ENCODE measurements at regions not wholly inside any gene's neighbourhood (a gene's known extent, or its start where the extent isn't known, plus 50 kb on each side); places are given as distances from the start of the nearest gene placed in this dataset.
"Not testable (repeated sequence)": the region's sequence is repeated elsewhere in the genome, so short reads cannot be mapped to it uniquely, and the experiment has no call there.

DNA sequence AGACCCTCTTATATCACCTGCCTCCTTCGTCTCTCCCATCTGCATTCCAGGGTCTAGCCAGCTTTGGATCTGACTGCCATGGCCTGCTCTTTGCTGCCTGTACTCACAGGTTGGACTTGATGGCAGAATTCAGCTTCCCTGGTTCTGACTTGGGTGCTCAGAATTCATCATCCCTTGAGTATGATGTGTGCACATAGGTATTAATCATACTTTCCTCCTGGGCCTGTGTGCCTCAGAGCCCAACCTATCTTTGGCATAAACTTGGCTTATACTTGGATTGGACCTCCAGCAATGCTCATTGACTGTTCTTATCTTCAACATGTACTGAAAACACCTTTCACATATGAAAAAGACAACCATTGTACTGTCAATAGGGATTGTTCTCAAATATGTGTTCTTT lies 70.7 kb upstream of the LMNTD1 start:
- Histone ChIP-seq H3K4me3 (replicated peaks in 1 of 4; ENCODE audit: control extremely low read depth in 1 of 4, insufficient read depth in 1 of 4, low read depth in 3 of 4, low read length in 4 of 4) (no peak overlapping the region), H2AFZ (ENCODE audit: low read length) (no peak overlapping the region), H3K27me3 (ENCODE audit: control insufficient read depth, insufficient read depth, low read length) (no peaks in the 10 kb centered on the region), H3K4me1 (ENCODE audit: control insufficient read depth, extremely low read depth, insufficient read depth, low read length) (no peaks in the 10 kb centered on the region), H3K4me2 (ENCODE audit: extremely low read depth, insufficient read depth, low read length) (no peak overlapping the region), H3K27ac (ENCODE audit: insufficient read depth, low read length) (no peak overlapping the region), H3K9ac (ENCODE audit: insufficient read depth, low read length) (no peak overlapping the region), H3K9me3 (ENCODE audit: control insufficient read depth, insufficient read depth, low read depth, low read length) (no peaks in the 10 kb centered on the region), H3K79me2 (ENCODE audit: control insufficient read depth, insufficient read depth, low read length) (no peaks in the 10 kb centered on the region), H3K36me3 (ENCODE audit: control insufficient read depth, insufficient read depth, low read length) (no peaks in the 10 kb centered on the region), H4K20me1 (ENCODE audit: control insufficient read depth, extremely low read depth, insufficient read depth, low read length) (no peaks in the 10 kb centered on the region)
- TF ChIP-seq EZH2 (IDR thresholded peaks at IDR 0.05; ENCODE audit: low read length, missing control alignments) = no peak
- TF ChIP-seq, protein P1, sequence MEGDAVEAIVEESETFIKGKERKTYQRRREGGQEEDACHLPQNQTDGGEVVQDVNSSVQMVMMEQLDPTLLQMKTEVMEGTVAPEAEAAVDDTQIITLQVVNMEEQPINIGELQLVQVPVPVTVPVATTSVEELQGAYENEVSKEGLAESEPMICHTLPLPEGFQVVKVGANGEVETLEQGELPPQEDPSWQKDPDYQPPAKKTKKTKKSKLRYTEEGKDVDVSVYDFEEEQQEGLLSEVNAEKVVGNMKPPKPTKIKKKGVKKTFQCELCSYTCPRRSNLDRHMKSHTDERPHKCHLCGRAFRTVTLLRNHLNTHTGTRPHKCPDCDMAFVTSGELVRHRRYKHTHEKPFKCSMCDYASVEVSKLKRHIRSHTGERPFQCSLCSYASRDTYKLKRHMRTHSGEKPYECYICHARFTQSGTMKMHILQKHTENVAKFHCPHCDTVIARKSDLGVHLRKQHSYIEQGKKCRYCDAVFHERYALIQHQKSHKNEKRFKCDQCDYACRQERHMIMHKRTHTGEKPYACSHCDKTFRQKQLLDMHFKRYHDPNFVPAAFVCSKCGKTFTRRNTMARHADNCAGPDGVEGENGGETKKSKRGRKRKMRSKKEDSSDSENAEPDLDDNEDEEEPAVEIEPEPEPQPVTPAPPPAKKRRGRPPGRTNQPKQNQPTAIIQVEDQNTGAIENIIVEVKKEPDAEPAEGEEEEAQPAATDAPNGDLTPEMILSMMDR (conservative IDR thresholded peaks at IDR 0.05 in 1 of 2, IDR thresholded peaks at IDR 0.05 in 1 of 2; ENCODE audit: low read depth in 1 of 2, low read length in 2 of 2) = no peak
- DNase-seq (ENCODE audit: low read depth in 2 of 2) = peak in 1 of 2 donors; percentile 8

DNA sequence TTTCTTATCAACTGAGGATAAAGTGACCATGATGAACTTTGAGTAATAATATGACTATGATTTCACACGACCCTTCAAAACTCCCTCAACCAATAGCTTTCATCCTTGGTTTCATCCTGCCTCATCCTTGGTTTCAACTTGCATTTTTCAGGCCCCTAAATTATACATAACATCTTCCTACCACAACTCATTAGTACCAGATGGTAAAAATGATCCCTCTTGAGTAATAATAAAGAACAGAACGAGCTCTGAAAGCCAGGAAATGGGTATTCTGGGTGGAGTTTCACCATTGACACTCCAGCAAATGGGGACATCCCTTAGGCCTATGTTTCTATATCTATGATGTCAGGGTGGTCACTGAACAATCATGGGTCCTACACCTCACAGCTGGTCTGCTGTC lies 72.1 kb upstream of the LMNTD1 start:
- no peaks in the 10 kb centered on the region for H4K20me1 ChIP-seq (ENCODE audit: control insufficient read depth, extremely low read depth, insufficient read depth, low read length)
- H3K36me3 ChIP-seq (ENCODE audit: control insufficient read depth, insufficient read depth, low read length) = no peaks in the 10 kb centered on the region
- no peaks in the 10 kb centered on the region for H3K9me3 ChIP-seq (ENCODE audit: control insufficient read depth, insufficient read depth, low read depth, low read length)
- no peak overlapping the region for H3K27ac ChIP-seq (ENCODE audit: insufficient read depth, low read length)
- H3K27me3 ChIP-seq (ENCODE audit: control insufficient read depth, insufficient read depth, low read length) = no peaks in the 10 kb centered on the region
- H3K4me3 ChIP-seq (replicated peaks in 1 of 4; ENCODE audit: control extremely low read depth in 1 of 4, insufficient read depth in 1 of 4, low read depth in 3 of 4, low read length in 4 of 4) = no peak overlapping the region
- no peak overlapping the region for H2AFZ ChIP-seq (ENCODE audit: low read length)
- DNase-seq (ENCODE audit: low read depth in 2 of 2) = no peak
- H3K4me1 ChIP-seq (ENCODE audit: control insufficient read depth, extremely low read depth, insufficient read depth, low read length) = no peaks in the 10 kb centered on the region
- TF ChIP-seq, protein P1 (conservative IDR thresholded peaks at IDR 0.05 in 1 of 2, IDR thresholded peaks at IDR 0.05 in 1 of 2; ENCODE audit: low read depth in 1 of 2, low read length in 2 of 2) = no peak
- H3K9ac ChIP-seq (ENCODE audit: insufficient read depth, low read length) = no peak overlapping the region
- no peaks in the 10 kb centered on the region for H3K79me2 ChIP-seq (ENCODE audit: control insufficient read depth, insufficient read depth, low read length)
- H3K4me2 ChIP-seq (ENCODE audit: extremely low read depth, insufficient read depth, low read length) = no peak overlapping the region

DNA sequence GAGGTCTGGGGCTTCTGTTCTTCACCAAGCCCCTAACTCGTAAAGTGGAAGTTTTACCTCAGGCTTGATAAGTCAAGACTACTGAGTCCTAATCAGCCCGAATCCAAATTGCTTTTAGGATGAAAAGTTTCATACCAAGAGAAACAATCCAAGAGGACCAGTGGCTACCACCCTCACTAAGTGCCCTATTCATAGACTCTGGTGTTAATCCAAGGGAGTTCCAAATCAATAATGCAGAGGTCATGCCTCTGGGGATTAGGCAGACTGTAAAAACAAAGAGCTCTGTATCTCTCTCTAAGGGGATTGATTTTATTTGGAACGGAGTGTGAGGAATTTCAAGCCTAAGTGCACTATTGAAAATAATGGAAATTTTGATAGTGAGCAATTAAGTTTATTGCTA lies 76.3 kb upstream of the LMNTD1 start:
- Histone ChIP-seq H3K9me3 (ENCODE audit: control insufficient read depth, insufficient read depth, low read depth, low read length) (no peaks in the 10 kb centered on the region), H3K79me2 (ENCODE audit: control insufficient read depth, insufficient read depth, low read length) (no peaks in the 10 kb centered on the region), H3K27ac (ENCODE audit: insufficient read depth, low read length) (no peak overlapping the region), H2AFZ (ENCODE audit: low read length) (no peak overlapping the region), H3K27me3 (ENCODE audit: control insufficient read depth, insufficient read depth, low read length) (no peaks in the 10 kb centered on the region), H3K4me2 (ENCODE audit: extremely low read depth, insufficient read depth, low read length) (no peak overlapping the region), H3K4me1 (ENCODE audit: control insufficient read depth, extremely low read depth, insufficient read depth, low read length) (no peaks in the 10 kb centered on the region), H3K9ac (ENCODE audit: insufficient read depth, low read length) (no peak overlapping the region), H3K4me3 (replicated peaks in 1 of 4; ENCODE audit: control extremely low read depth in 1 of 4, insufficient read depth in 1 of 4, low read depth in 3 of 4, low read length in 4 of 4) (no peak overlapping the region), H3K36me3 (ENCODE audit: control insufficient read depth, insufficient read depth, low read length) (no peaks in the 10 kb centered on the region), H4K20me1 (ENCODE audit: control insufficient read depth, extremely low read depth, insufficient read depth, low read length) (no peaks in the 10 kb centered on the region)
- no peak for TF ChIP-seq EZH2 (IDR thresholded peaks at IDR 0.05; ENCODE audit: low read length, missing control alignments)
- TF ChIP-seq, protein P1 (conservative IDR thresholded peaks at IDR 0.05 in 1 of 2, IDR thresholded peaks at IDR 0.05 in 1 of 2; ENCODE audit: low read depth in 1 of 2, low read length in 2 of 2) = no peak
- no peak for DNase-seq (ENCODE audit: low read depth in 2 of 2)

DNA sequence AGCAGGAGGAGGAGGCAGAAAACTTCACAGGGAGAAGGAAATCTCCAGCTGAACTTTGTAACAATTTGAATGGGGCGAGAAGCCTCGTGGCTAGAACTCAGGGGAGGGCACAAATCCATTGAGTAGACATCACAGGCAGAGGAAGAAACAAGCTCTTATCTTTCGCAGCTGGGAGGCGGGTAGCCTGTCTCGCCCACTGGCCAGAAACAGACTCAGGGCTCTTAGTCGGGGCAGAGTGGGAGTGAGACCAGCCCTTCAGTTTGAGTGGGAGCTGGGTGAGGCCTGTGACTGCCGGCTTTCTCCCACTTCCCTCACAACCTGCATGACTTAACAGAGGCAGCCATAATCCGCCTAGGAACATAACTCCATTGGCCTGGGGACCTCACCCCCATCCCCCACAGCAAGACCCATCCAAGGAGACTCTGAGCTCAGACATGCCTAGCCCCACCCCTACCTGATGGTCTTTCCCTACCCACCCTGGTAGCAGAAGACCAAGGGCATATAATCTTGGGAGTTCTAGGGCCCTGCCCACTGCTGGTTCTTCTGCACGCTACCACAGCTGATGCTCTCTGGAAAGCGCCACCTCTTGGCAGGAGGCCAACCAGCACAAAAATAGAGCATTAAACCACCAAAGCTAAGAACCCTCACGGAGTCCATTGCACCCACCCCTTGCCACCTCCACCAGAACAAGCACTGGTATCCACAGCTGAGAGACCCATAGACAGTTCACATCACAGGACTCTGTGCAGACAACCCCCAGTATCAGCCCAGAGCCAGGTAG lies 77.8 kb upstream of the LMNTD1 start:
- not testable (repeated sequence) for H3K4me1 ChIP-seq (ENCODE audit: control insufficient read depth, extremely low read depth, insufficient read depth, low read length); H3K27ac ChIP-seq (ENCODE audit: insufficient read depth, low read length); H3K9ac ChIP-seq (ENCODE audit: insufficient read depth, low read length); H3K4me3 ChIP-seq (replicated peaks in 1 of 4; ENCODE audit: control extremely low read depth in 1 of 4, insufficient read depth in 1 of 4, low read depth in 3 of 4, low read length in 4 of 4); H3K27me3 ChIP-seq (ENCODE audit: control insufficient read depth, insufficient read depth, low read length); DNase-seq (ENCODE audit: low read depth in 2 of 2); H3K36me3 ChIP-seq (ENCODE audit: control insufficient read depth, insufficient read depth, low read length); H4K20me1 ChIP-seq (ENCODE audit: control insufficient read depth, extremely low read depth, insufficient read depth, low read length); H3K79me2 ChIP-seq (ENCODE audit: control insufficient read depth, insufficient read depth, low read length); H2AFZ ChIP-seq (ENCODE audit: low read length); H3K9me3 ChIP-seq (ENCODE audit: control insufficient read depth, insufficient read depth, low read depth, low read length); H3K4me2 ChIP-seq (ENCODE audit: extremely low read depth, insufficient read depth, low read length)

DNA sequence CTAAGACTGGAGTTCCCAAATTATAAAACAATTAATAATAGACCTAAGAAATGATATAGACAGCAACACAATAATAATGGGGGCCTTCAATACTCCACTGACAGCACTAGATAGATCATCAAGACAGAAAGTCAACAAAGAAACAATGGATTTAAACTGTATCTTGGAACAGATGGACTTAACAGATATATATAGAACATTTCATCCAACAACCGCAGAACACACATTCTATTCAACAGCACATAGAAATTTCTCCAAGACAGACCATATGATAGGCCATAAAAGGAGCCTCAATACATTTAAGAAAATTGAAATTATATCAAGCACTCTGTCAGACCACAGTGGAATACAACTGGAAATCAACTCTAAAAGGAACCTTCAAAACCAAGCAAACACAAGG lies 80.1 kb upstream of the LMNTD1 start:
- not testable (repeated sequence) for H3K36me3 ChIP-seq (ENCODE audit: control insufficient read depth, insufficient read depth, low read length); H4K20me1 ChIP-seq (ENCODE audit: control insufficient read depth, extremely low read depth, insufficient read depth, low read length); H3K27ac ChIP-seq (ENCODE audit: insufficient read depth, low read length); H2AFZ ChIP-seq (ENCODE audit: low read length); H3K4me3 ChIP-seq (replicated peaks in 1 of 4; ENCODE audit: control extremely low read depth in 1 of 4, insufficient read depth in 1 of 4, low read depth in 3 of 4, low read length in 4 of 4); H3K4me2 ChIP-seq (ENCODE audit: extremely low read depth, insufficient read depth, low read length); H3K9me3 ChIP-seq (ENCODE audit: control insufficient read depth, insufficient read depth, low read depth, low read length); H3K9ac ChIP-seq (ENCODE audit: insufficient read depth, low read length); DNase-seq (ENCODE audit: low read depth in 2 of 2); H3K4me1 ChIP-seq (ENCODE audit: control insufficient read depth, extremely low read depth, insufficient read depth, low read length); H3K27me3 ChIP-seq (ENCODE audit: control insufficient read depth, insufficient read depth, low read length); H3K79me2 ChIP-seq (ENCODE audit: control insufficient read depth, insufficient read depth, low read length)

Measured in fibroblast of lung (primary cell).